BE2C (cell line): ENCODE measurements at regions not wholly inside any gene's neighbourhood (a gene's known extent, or its start where the extent isn't known, plus 50 kb on each side); places are given as distances from the start of the nearest gene placed in this dataset.

ENCODE experiments used
- DNase-seq: peaks from one replicate; pipeline ENCODE4 v3.0.0-alpha.2; 2020
- H3K27me3 ChIP-seq: fragments of 250-450 bp; sonication (Bioruptor Pico); 2 replicates; pipeline ENCODE4 v1.5.1; 2020; ENCODE audit warnings: mild to moderate bottlenecking
- H3K36me3 ChIP-seq: fragments of 250-450 bp; sonication (Bioruptor Pico); 2 replicates; pipeline ENCODE4 v1.5.1; 2020; ENCODE audit warnings: mild to moderate bottlenecking
- H3K4me1 ChIP-seq: fragments of 250-450 bp; sonication (Bioruptor Pico); 2 replicates; pipeline ENCODE4 v1.5.1; 2020
- H3K4me3 ChIP-seq: 2 replicates; pipeline ENCODE4 v1.5.1; 2011; ENCODE audit warnings: low read depth, low read length
- H3K9me3 ChIP-seq: fragments of 250-450 bp; sonication (Bioruptor Pico); 2 replicates; pipeline ENCODE4 v1.5.1; 2020
- TF ChIP-seq, protein P1 (sequence below): IDR thresholded peaks from 2 replicates; pipeline ENCODE4 v1.5.1; 2012; ENCODE audit warnings: mild to moderate bottlenecking, low read depth, low read length

DNA sequence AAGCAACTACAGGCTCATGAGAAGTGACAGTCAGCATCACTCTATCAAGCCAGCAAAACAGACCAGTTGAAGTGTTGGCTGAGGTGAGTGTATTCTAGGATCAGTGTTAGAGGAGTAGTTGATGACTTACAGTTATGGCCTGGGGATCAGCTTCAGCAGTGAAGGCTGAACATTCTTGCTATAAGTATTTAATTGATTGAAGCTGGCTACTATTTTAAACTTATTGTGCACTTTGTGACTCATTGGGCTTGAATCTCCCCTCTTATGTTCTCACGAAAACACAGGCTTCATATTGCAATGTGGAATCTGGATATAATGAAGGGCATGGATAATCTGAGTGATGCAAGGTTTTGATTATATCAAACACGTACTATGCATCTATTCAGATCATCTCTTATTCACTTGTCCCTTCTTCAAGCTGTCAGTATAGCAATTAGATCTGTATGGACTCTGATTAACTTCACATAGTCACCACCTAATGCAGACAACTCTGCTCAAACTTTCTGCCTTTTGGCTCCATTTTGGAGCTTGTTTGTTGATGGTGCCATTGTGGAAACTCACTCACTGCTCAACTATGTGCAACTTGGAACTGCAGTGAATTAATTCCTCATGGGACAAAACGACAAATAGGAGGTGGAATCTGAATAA lies 309.2 kb downstream of the SLC16A7 start:
- TF ChIP-seq, protein P1, sequence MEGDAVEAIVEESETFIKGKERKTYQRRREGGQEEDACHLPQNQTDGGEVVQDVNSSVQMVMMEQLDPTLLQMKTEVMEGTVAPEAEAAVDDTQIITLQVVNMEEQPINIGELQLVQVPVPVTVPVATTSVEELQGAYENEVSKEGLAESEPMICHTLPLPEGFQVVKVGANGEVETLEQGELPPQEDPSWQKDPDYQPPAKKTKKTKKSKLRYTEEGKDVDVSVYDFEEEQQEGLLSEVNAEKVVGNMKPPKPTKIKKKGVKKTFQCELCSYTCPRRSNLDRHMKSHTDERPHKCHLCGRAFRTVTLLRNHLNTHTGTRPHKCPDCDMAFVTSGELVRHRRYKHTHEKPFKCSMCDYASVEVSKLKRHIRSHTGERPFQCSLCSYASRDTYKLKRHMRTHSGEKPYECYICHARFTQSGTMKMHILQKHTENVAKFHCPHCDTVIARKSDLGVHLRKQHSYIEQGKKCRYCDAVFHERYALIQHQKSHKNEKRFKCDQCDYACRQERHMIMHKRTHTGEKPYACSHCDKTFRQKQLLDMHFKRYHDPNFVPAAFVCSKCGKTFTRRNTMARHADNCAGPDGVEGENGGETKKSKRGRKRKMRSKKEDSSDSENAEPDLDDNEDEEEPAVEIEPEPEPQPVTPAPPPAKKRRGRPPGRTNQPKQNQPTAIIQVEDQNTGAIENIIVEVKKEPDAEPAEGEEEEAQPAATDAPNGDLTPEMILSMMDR, result no peak
- Histone ChIP-seq H3K4me3 (no peak overlapping the region), H3K4me1 (no peaks in the 10 kb centered on the region), H3K9me3 (no peaks in the 10 kb centered on the region), H3K36me3 (no peaks in the 10 kb centered on the region), H3K27me3 (no peaks in the 10 kb centered on the region)
- no peak for DNase-seq

DNA sequence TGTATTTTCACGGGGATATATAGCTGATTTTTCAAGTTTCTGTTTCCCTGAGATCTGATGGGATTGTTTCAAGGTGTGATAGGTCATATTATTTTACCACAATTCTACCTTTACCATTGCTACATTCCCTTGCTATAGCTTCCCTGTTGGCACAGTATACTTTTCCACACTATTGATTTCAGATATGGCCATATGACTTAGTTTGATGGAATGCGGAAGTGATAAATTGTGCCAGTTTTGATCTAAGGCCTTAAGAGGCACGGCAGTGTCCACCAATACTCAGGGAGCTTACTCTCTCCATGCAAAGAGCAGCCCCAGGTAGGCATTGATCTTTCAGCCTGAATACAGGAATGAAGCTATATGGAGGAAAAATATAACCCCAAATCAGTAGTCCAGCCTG lies 315.7 kb downstream of the SLC16A7 start:
- Histone ChIP-seq H3K4me3 (no peak overlapping the region), H3K27me3 (no peaks in the 10 kb centered on the region), H3K36me3 (no peaks in the 10 kb centered on the region), H3K9me3 (no peaks in the 10 kb centered on the region), H3K4me1 (no peaks in the 10 kb centered on the region)
- TF ChIP-seq, protein P1, result no peak
- DNase-seq, result no peak

- H3K4me3 ChIP-seq, result no peak overlapping the region
- no peaks in the 10 kb centered on the region for H3K9me3 ChIP-seq
- DNase-seq, result no peak
- no peaks in the 10 kb centered on the region for H3K4me1 ChIP-seq
- H3K27me3 ChIP-seq, result no peaks in the 10 kb centered on the region
- H3K36me3 ChIP-seq, result no peaks in the 10 kb centered on the region
- TF ChIP-seq, protein P1, result no peak
Observed at GRCh38 chr12:59916988-59917387, 321.2 kb downstream of the SLC16A7 start.

GRCh38 chr12:59927032-59927431 lies 331.2 kb downstream of the SLC16A7 start:
- TF ChIP-seq, protein P1, result no peak
- H3K9me3 ChIP-seq, result no peaks in the 10 kb centered on the region
- H3K36me3 ChIP-seq, result no peaks in the 10 kb centered on the region
- DNase-seq, result no peak
- no peaks in the 10 kb centered on the region for H3K4me1 ChIP-seq
- H3K4me3 ChIP-seq, result no peak overlapping the region
- H3K27me3 ChIP-seq, result no peaks in the 10 kb centered on the region

- no peaks in the 10 kb centered on the region for H3K9me3 ChIP-seq
- no peak overlapping the region for H3K4me3 ChIP-seq
- no peaks in the 10 kb centered on the region for H3K36me3 ChIP-seq
- TF ChIP-seq, protein P1, result no peak
- H3K27me3 ChIP-seq, result no peaks in the 10 kb centered on the region
- DNase-seq, result no peak
- H3K4me1 ChIP-seq, result no peaks in the 10 kb centered on the region
Observed at GRCh38 chr12:59928416-59928815, 332.6 kb downstream of the SLC16A7 start.

GRCh38 chr12:59929110-59929509 lies 333.3 kb downstream of the SLC16A7 start:
- no peaks in the 10 kb centered on the region for H3K9me3 ChIP-seq
- no peaks in the 10 kb centered on the region for H3K27me3 ChIP-seq
- no peaks in the 10 kb centered on the region for H3K4me1 ChIP-seq
- H3K36me3 ChIP-seq, result no peaks in the 10 kb centered on the region
- no peak for DNase-seq
- H3K4me3 ChIP-seq, result no peak overlapping the region
- TF ChIP-seq, protein P1, result no peak
